Body of pancreas (tissue), 4 donors: ENCODE measurements at regions not wholly inside any gene's neighbourhood (a gene's known extent, or its start where the extent isn't known, plus 50 kb on each side); places are given as distances from the start of the nearest gene placed in this dataset.
"Not testable (repeated sequence)": the region's sequence is repeated elsewhere in the genome, so short reads cannot be mapped to it uniquely, and the experiment has no call there.

Experiments used
- ATAC-seq: fragments of 150-250 bp; one replicate; pipeline ENCODE4 v1.9.1; 2016
- DNase-seq, 4 donors: peaks; one replicate each; pipeline ENCODE4 v3.0.0-alpha.2; 2019
- H3K27ac ChIP-seq, 4 donors: fragments of 200-600 bp; sonication (generic); 1 replicate in 3 of 4; 2 replicates in 1 of 4; pipeline versions ENCODE4 v1.5.1 to v1.6.1; 2016 to 2019; ENCODE audit warnings: mild to moderate bottlenecking in 1 of 4, mixed read lengths in 1 of 4, moderate library complexity in 1 of 4
- H3K27me3 ChIP-seq, 2 donors: fragments of 200-600 bp; sonication (generic); one replicate each; pipeline ENCODE4 v1.6.0; 2016; ENCODE audit warnings: mild to moderate bottlenecking in 1 of 2
- H3K36me3 ChIP-seq, 2 donors: fragments of 200-600 bp; sonication (generic); replicated peaks in 1 of 2; 2 replicates each; pipeline ENCODE4 v1.5.1; 2016; ENCODE audit warnings: low read depth in 2 of 2; ENCODE audit not compliant: insufficient read depth in 1 of 2
- H3K4me1 ChIP-seq: fragments of 200-600 bp; sonication (generic); one replicate; pipeline ENCODE4 v1.6.0; 2016
- H3K4me3 ChIP-seq, 2 donors: fragments of 200-600 bp; sonication (generic); 1 replicate in 1 of 2; 2 replicates in 1 of 2; pipeline ENCODE4 v1.5.1; 2016 to 2019
- H3K9me3 ChIP-seq, 3 donors: fragments of 200-600 bp; sonication (generic); 1 replicate in 2 of 3; 2 replicates in 1 of 3; pipeline ENCODE4 v1.5.1; 2016
- CTCF ChIP-seq, 7 experiments: fragments of 450-650 bp in 4 of 7; fragments of 200-600 bp in 3 of 7; sonication (generic) in 3 of 7; IDR thresholded peaks; one replicate each; pipeline ENCODE4 v1.5.1; 2016 to 2019; ENCODE audit warnings: antibody characterized with exemption in 7 of 7
- POLR2A ChIP-seq, 3 donors: fragments of 450-650 bp; IDR thresholded peaks; one replicate each; pipeline ENCODE4 v1.6.1; 2016; ENCODE audit warnings: antibody characterized with exemption in 3 of 3, mild to moderate bottlenecking in 2 of 3
- WGBS, 2 donors: methylation state at CpG; one replicate each; pipeline ENCODE4 v1.1.5; 2017; 5-methylcytosine and 5-hydroxymethylcytosine counted together
- intact Hi-C: fragments of 100-400 bp; cut with DNase I; formaldehyde crosslinking; loops from one replicate; pipeline ENCODE4 v1.15.1; 2023

GRCh38 chr9:20236676-20237075 is 385.6 kb downstream of the MLLT3 start:
- ATAC-seq (peak; percentile 73), DNase-seq (peak in 1 of 4 donors; percentile 16)
- Histone ChIP-seq H3K27me3 (no peaks in the 10 kb centered on the region), H3K4me3 (no peak overlapping the region), H3K9me3 (no peaks in the 10 kb centered on the region), H3K4me1 (no peaks in the 10 kb centered on the region), H3K27ac (no peak overlapping the region), H3K36me3 (no peaks in the 10 kb centered on the region)
- WGBS, 2 donors: 44 to 68% methylated on average over 4 of the region's 4 CpGs
- no peak for TF ChIP-seq CTCF (IDR thresholded peaks at IDR 0.05)
- TF ChIP-seq POLR2A (IDR thresholded peaks at IDR 0.05): no peak
- intact Hi-C loops: no loop called here

- 92 to 95% methylated on average over 10 to 11 of the region's 11 CpGs for WGBS, 2 donors
- intact Hi-C loops, H3K27me3 ChIP-seq, H3K9me3 ChIP-seq, H3K36me3 ChIP-seq, ATAC-seq, H3K4me3 ChIP-seq, H3K4me1 ChIP-seq, H3K27ac ChIP-seq, DNase-seq: not testable (repeated sequence)
Measured at GRCh38 chr9:20235206-20235605, 387.1 kb downstream of the MLLT3 start.

GRCh38 chr9:20228096-20228495 is 394.2 kb downstream of the MLLT3 start:
- no peak for ATAC-seq
- no peaks in the 10 kb centered on the region for H3K36me3 ChIP-seq
- intact Hi-C loops: no loop called here
- no peaks in the 10 kb centered on the region for H3K9me3 ChIP-seq
- H3K4me3 ChIP-seq: no peak overlapping the region
- no peak overlapping the region for H3K27ac ChIP-seq
- DNase-seq: no peak
- H3K4me1 ChIP-seq: peaks cover 13% of the 10 kb centered on the region
- TF ChIP-seq POLR2A (IDR thresholded peaks at IDR 0.05) (no peak), CTCF (IDR thresholded peaks at IDR 0.05) (no peak)
- 77 to 91% methylated on average over 2 of the region's 2 CpGs for WGBS, 2 donors
- H3K27me3 ChIP-seq: no peaks in the 10 kb centered on the region

- TF ChIP-seq POLR2A (IDR thresholded peaks at IDR 0.05): no peak
- TF ChIP-seq CTCF (IDR thresholded peaks at IDR 0.05): no peak
- Histone ChIP-seq H3K27ac (no peak overlapping the region), H3K9me3 (no peaks in the 10 kb centered on the region), H3K4me3 (no peak overlapping the region), H3K27me3 (no peaks in the 10 kb centered on the region), H3K36me3 (no peaks in the 10 kb centered on the region), H3K4me1 (peaks cover 13% of the 10 kb centered on the region)
- DNase-seq (peak in 2 of 4 donors; percentile 12 to 30), ATAC-seq (peak; percentile 33)
- 18% methylated on average over 2 of the region's 2 CpGs for WGBS, 2 donors
- intact Hi-C loops: no loop called here
Measured at GRCh38 chr9:20227166-20227874, 395.0 kb downstream of the MLLT3 start.

- ATAC-seq (no peak), DNase-seq (no peak)
- Histone ChIP-seq H3K27me3 (no peaks in the 10 kb centered on the region), H3K9me3 (no peaks in the 10 kb centered on the region), H3K4me3 (no peak overlapping the region), H3K4me1 (peaks cover 13% of the 10 kb centered on the region), H3K27ac (no peak overlapping the region), H3K36me3 (no peaks in the 10 kb centered on the region)
- no peak for TF ChIP-seq POLR2A (IDR thresholded peaks at IDR 0.05)
- no peak for TF ChIP-seq CTCF (IDR thresholded peaks at IDR 0.05)
- 75 to 82% methylated on average over 5 of the region's 5 CpGs for whole genome bisulfite sequencing, 2 donors
- intact Hi-C loops: no loop called here
Measured at GRCh38 chr9:20226345-20226744, 396.0 kb downstream of the MLLT3 start.
